PC-9 (cell line): ENCODE measurements at regions not wholly inside any gene's neighbourhood (a gene's known extent, or its start where the extent isn't known, plus 50 kb on each side); places are given as distances from the start of the nearest gene placed in this dataset.

Experiments used
- BruUV-seq: library from RNA; stranded (reverse); fragments of 400-500 nt; replicated peaks from 2 replicates; lab custom pipeline; 2021; lab: Mats Ljungman, UMichigan
- CTCF ChIA-PET: fragments of 300-600 bp; sonication (Branson Sonifier 250); formaldehyde crosslinking; loops from one replicate; lab custom pipeline; 2022; ENCODE audit warnings: antibody characterized with exemption; lab: Charles Lee
- POLR2A ChIA-PET: fragments of 300-600 bp; sonication (Branson Sonifier 250); formaldehyde crosslinking; loops from one replicate; lab custom pipeline; 2022; ENCODE audit warnings: antibody characterized with exemption; ENCODE audit not compliant: unreplicated experiment; lab: Charles Lee
- DNase-seq, 2 experiments: peaks; one replicate each; pipeline versions ENCODE4 v3.0.0 to v3.0.0-alpha.2; 2015 to 2022; ENCODE audit warnings: mixed read lengths in 1 of 2
- H2AFZ ChIP-seq: fragments of 200-600 bp; sonication (generic); 2 replicates; pipeline ENCODE4 v1.8.1; 2017; ENCODE audit warnings: antibody characterized with exemption
- H3F3A ChIP-seq: fragments of 200-600 bp; sonication (generic); 2 replicates; pipeline ENCODE4 v1.8.1; 2017; ENCODE audit warnings: antibody characterized with exemption, mild to moderate bottlenecking, low read depth; ENCODE audit not compliant: insufficient read depth
- H3K27ac ChIP-seq: fragments of 200-600 bp; sonication (generic); 2 replicates; pipeline ENCODE4 v1.6.1; 2016; ENCODE audit warnings: mixed run types
- H3K27me3 ChIP-seq: fragments of 200-600 bp; sonication (generic); 2 replicates; pipeline ENCODE4 v1.6.1; 2016; ENCODE audit warnings: low read depth, mixed run types; ENCODE audit not compliant: insufficient read depth
- H3K36me3 ChIP-seq: fragments of 200-600 bp; sonication (generic); 2 replicates; pipeline ENCODE4 v1.6.1; 2016; ENCODE audit warnings: low read depth, mixed run types
- H3K4me1 ChIP-seq: fragments of 200-600 bp; sonication (generic); replicated peaks from 2 replicates; pipeline ENCODE4 v1.6.1; 2016; ENCODE audit warnings: mixed run types; ENCODE audit not compliant: insufficient read depth
- H3K4me2 ChIP-seq: fragments of 200-600 bp; sonication (generic); 2 replicates; pipeline ENCODE4 v1.6.1; 2017; ENCODE audit warnings: mixed run types
- H3K4me3 ChIP-seq: fragments of 200-600 bp; sonication (generic); 2 replicates; pipeline ENCODE4 v1.6.1; 2016; ENCODE audit warnings: mixed run types
- H3K79me2 ChIP-seq: fragments of 200-600 bp; sonication (generic); 2 replicates; pipeline ENCODE4 v1.6.1; 2017; ENCODE audit warnings: low read depth, mixed run types
- H3K9me2 ChIP-seq: fragments of 200-600 bp; sonication (generic); 2 replicates; pipeline ENCODE4 v1.8.1; 2017; ENCODE audit warnings: mild to moderate bottlenecking; ENCODE audit not compliant: insufficient read depth
- H3K9me3 ChIP-seq: fragments of 200-600 bp; sonication (generic); 2 replicates; pipeline ENCODE4 v1.8.1; 2016; ENCODE audit warnings: low read depth; ENCODE audit not compliant: insufficient read depth
- H4K20me1 ChIP-seq: fragments of 200-600 bp; sonication (generic); 2 replicates; pipeline ENCODE4 v1.8.1; 2017; ENCODE audit not compliant: insufficient read depth
- EZH2 ChIP-seq: fragments of 200-600 bp; sonication (generic); IDR thresholded peaks from 2 replicates; pipeline ENCODE4 v1.8.0; 2017; ENCODE audit warnings: antibody characterized with exemption, low read depth
- intact Hi-C: fragments of 100-400 bp; cut with micrococcal nuclease; formaldehyde crosslinking; loops from one replicate; pipeline ENCODE4 v1.10.0; 2022; ENCODE audit not compliant: unreplicated experiment
- TF ChIP-seq, protein P1 (sequence below): fragments of 200-600 bp; sonication (generic); conservative IDR thresholded peaks from 2 replicates; pipeline ENCODE4 v1.6.1; 2017; ENCODE audit warnings: mixed run types, antibody characterized with exemption, mild to moderate bottlenecking, moderate library complexity

- ChIA-PET CTCF (no interaction called here), POLR2A (no interaction called here)
- BruUV-seq = no TSS peak
Measured at GRCh38 chr3:40731445-40731844, 206.7 kb downstream of the ZNF621 start.

GRCh38 chr3:40736943-40737342 lies 212.2 kb downstream of the ZNF621 start:
- no TSS peak for BruUV-seq
- ChIA-PET CTCF (no interaction called here), POLR2A (no interaction called here)
- no peaks in the 10 kb centered on the region for H3F3A ChIP-seq
- no peaks in the 10 kb centered on the region for H3K27me3 ChIP-seq
- DNase-seq = no peak
- intact Hi-C loops = no loop called here
- no peaks in the 10 kb centered on the region for H3K36me3 ChIP-seq
- H3K79me2 ChIP-seq = no peaks in the 10 kb centered on the region
- H3K4me3 ChIP-seq = no peak overlapping the region
- TF ChIP-seq EZH2 = no peak
- TF ChIP-seq, protein P1, sequence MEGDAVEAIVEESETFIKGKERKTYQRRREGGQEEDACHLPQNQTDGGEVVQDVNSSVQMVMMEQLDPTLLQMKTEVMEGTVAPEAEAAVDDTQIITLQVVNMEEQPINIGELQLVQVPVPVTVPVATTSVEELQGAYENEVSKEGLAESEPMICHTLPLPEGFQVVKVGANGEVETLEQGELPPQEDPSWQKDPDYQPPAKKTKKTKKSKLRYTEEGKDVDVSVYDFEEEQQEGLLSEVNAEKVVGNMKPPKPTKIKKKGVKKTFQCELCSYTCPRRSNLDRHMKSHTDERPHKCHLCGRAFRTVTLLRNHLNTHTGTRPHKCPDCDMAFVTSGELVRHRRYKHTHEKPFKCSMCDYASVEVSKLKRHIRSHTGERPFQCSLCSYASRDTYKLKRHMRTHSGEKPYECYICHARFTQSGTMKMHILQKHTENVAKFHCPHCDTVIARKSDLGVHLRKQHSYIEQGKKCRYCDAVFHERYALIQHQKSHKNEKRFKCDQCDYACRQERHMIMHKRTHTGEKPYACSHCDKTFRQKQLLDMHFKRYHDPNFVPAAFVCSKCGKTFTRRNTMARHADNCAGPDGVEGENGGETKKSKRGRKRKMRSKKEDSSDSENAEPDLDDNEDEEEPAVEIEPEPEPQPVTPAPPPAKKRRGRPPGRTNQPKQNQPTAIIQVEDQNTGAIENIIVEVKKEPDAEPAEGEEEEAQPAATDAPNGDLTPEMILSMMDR = no peak
- no peaks in the 10 kb centered on the region for H3K9me2 ChIP-seq
- no peak overlapping the region for H2AFZ ChIP-seq
- no peaks in the 10 kb centered on the region for H3K4me1 ChIP-seq
- H3K4me2 ChIP-seq = no peak overlapping the region
- H4K20me1 ChIP-seq = no peaks in the 10 kb centered on the region
- no peaks in the 10 kb centered on the region for H3K9me3 ChIP-seq
- no peak overlapping the region for H3K27ac ChIP-seq

More at GRCh38 chr3:40731445-40731844, 206.7 kb downstream of the ZNF621 start:
- no peaks in the 10 kb centered on the region for H3K4me1 ChIP-seq
- TF ChIP-seq, protein P1 = no peak
- no peak for TF ChIP-seq EZH2
- H2AFZ ChIP-seq = no peak overlapping the region
- H3K36me3 ChIP-seq = no peaks in the 10 kb centered on the region
- no peak overlapping the region for H3K4me2 ChIP-seq
- no peaks in the 10 kb centered on the region for H3K27me3 ChIP-seq
- H4K20me1 ChIP-seq = no peaks in the 10 kb centered on the region
- H3K27ac ChIP-seq = no peak overlapping the region
- H3K79me2 ChIP-seq = no peaks in the 10 kb centered on the region
- intact Hi-C loops = no loop called here
- H3K9me3 ChIP-seq = no peaks in the 10 kb centered on the region
- no peak overlapping the region for H3K4me3 ChIP-seq
- no peaks in the 10 kb centered on the region for H3F3A ChIP-seq
- DNase-seq = no peak
- H3K9me2 ChIP-seq = no peaks in the 10 kb centered on the region

GRCh38 chr3:40737343-40737742 lies 212.6 kb downstream of the ZNF621 start:
- Histone ChIP-seq H4K20me1 (no peaks in the 10 kb centered on the region), H3K27me3 (no peaks in the 10 kb centered on the region), H3K4me1 (no peaks in the 10 kb centered on the region), H3K4me2 (no peak overlapping the region), H2AFZ (no peak overlapping the region), H3K9me3 (no peaks in the 10 kb centered on the region), H3K4me3 (no peak overlapping the region), H3F3A (no peaks in the 10 kb centered on the region), H3K9me2 (no peaks in the 10 kb centered on the region), H3K79me2 (no peaks in the 10 kb centered on the region), H3K36me3 (no peaks in the 10 kb centered on the region), H3K27ac (no peak overlapping the region)
- intact Hi-C loops = no loop called here
- POLR2A ChIA-PET = no interaction called here
- CTCF ChIA-PET = no interaction called here
- no peak for DNase-seq
- TF ChIP-seq EZH2 = no peak
- TF ChIP-seq, protein P1 = no peak
- BruUV-seq = no TSS peak
